ENCODE measurements at regions not wholly inside any gene's neighbourhood (a gene's known extent, or its start where the extent isn't known, plus 50 kb on each side); places are given as distances from the start of the nearest gene placed in this dataset.

DNA sequence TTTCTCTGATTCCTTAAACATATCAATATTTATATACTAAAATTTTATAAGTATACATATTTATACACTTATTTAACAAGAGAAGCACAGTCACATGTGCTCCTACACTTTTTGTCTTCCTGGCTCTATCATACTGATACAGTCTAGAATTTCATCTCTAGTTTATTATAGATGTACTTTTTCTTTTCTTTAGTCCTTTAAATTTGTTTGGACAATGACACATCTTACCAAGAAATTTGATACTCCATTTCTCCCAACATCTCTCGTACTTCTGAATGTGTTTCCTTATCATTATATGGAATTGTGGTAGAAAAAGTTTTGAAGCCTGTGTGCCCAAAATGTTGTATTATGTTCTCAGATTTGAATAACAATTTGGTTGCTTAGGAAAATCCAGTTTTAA is 104.6 kb downstream of the DMRT2 start:
- H3K4me3 Mint-ChIP-seq = no peak overlapping the region
- H3K36me3 Mint-ChIP-seq (ENCODE audit: low read depth) = no peaks in the 10 kb centered on the region
- Histone ChIP-seq H3K9me3 (ENCODE audit: control insufficient read depth, low read length) (no peaks in the 10 kb centered on the region), H3K4me3 (ENCODE audit: low read length) (no peak overlapping the region), H3K27me3 (ENCODE audit: control insufficient read depth, insufficient read depth, low read length, poor library complexity, severe bottlenecking) (no peaks in the 10 kb centered on the region), H3K9ac (ENCODE audit: extremely low read depth, low read length, poor library complexity, severe bottlenecking) (no peak overlapping the region), H3K27ac (ENCODE audit: low read depth, low read length) (no peak overlapping the region), H3K36me3 (ENCODE audit: control insufficient read depth, insufficient read depth, low read length) (no peaks in the 10 kb centered on the region), H3K4me1 (ENCODE audit: control insufficient read depth, insufficient read depth, low read length) (no peaks in the 10 kb centered on the region)
- 100% methylated on average over 1 of the region's 1 CpG; no CpG with 5 or more reads in 1 of the 2 experiments for WGBS, 2 experiments (ENCODE audit: insufficient coverage in 1 of 2, insufficient read length in 1 of 2)
- no peaks in the 10 kb centered on the region for H3K27me3 Mint-ChIP-seq (ENCODE audit: insufficient read depth)
- TF ChIP-seq, protein P1, sequence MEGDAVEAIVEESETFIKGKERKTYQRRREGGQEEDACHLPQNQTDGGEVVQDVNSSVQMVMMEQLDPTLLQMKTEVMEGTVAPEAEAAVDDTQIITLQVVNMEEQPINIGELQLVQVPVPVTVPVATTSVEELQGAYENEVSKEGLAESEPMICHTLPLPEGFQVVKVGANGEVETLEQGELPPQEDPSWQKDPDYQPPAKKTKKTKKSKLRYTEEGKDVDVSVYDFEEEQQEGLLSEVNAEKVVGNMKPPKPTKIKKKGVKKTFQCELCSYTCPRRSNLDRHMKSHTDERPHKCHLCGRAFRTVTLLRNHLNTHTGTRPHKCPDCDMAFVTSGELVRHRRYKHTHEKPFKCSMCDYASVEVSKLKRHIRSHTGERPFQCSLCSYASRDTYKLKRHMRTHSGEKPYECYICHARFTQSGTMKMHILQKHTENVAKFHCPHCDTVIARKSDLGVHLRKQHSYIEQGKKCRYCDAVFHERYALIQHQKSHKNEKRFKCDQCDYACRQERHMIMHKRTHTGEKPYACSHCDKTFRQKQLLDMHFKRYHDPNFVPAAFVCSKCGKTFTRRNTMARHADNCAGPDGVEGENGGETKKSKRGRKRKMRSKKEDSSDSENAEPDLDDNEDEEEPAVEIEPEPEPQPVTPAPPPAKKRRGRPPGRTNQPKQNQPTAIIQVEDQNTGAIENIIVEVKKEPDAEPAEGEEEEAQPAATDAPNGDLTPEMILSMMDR (conservative IDR thresholded peaks at IDR 0.05) = no peak
- H3K4me1 Mint-ChIP-seq = peaks cover 5% of the 10 kb centered on the region
- H3K9me3 Mint-ChIP-seq = no peaks in the 10 kb centered on the region
- no peak overlapping the region for H3K27ac Mint-ChIP-seq
- no peak for DNase-seq

DNA sequence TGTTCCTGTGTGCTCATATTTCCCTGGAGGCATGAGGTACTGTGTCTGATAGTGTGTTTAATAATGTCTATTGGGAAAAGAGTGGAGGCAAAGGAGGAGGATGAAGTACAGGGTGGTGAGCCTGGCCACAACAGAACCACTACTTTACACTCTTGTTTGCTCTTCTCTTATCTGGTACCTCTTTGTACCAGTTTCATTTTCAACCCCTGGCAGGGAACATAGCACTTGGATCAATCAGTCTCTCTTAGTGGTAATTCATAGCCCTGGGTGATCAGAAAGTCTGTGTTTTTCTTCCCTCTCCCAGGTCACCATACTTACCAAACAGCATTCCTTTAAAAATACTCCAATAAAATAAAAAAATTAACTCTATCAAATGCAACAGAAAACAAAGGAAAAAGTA is 105.4 kb downstream of the DMRT2 start:
- H3K36me3 Mint-ChIP-seq (ENCODE audit: low read depth) = no peaks in the 10 kb centered on the region
- H3K27ac Mint-ChIP-seq = no peak overlapping the region
- H3K27me3 Mint-ChIP-seq (ENCODE audit: insufficient read depth) = no peaks in the 10 kb centered on the region
- H3K4me1 Mint-ChIP-seq = peaks cover 6% of the 10 kb centered on the region
- no peak overlapping the region for H3K4me3 Mint-ChIP-seq
- Histone ChIP-seq H3K36me3 (ENCODE audit: control insufficient read depth, insufficient read depth, low read length) (no peaks in the 10 kb centered on the region), H3K9ac (ENCODE audit: extremely low read depth, low read length, poor library complexity, severe bottlenecking) (no peak overlapping the region), H3K27me3 (ENCODE audit: control insufficient read depth, insufficient read depth, low read length, poor library complexity, severe bottlenecking) (no peaks in the 10 kb centered on the region), H3K4me1 (ENCODE audit: control insufficient read depth, insufficient read depth, low read length) (no peaks in the 10 kb centered on the region), H3K4me3 (ENCODE audit: low read length) (no peak overlapping the region), H3K9me3 (ENCODE audit: control insufficient read depth, low read length) (no peaks in the 10 kb centered on the region), H3K27ac (ENCODE audit: low read depth, low read length) (no peak overlapping the region)
- H3K9me3 Mint-ChIP-seq = no peaks in the 10 kb centered on the region
- no peak for DNase-seq
- TF ChIP-seq, protein P1 (conservative IDR thresholded peaks at IDR 0.05) = no peak

DNA sequence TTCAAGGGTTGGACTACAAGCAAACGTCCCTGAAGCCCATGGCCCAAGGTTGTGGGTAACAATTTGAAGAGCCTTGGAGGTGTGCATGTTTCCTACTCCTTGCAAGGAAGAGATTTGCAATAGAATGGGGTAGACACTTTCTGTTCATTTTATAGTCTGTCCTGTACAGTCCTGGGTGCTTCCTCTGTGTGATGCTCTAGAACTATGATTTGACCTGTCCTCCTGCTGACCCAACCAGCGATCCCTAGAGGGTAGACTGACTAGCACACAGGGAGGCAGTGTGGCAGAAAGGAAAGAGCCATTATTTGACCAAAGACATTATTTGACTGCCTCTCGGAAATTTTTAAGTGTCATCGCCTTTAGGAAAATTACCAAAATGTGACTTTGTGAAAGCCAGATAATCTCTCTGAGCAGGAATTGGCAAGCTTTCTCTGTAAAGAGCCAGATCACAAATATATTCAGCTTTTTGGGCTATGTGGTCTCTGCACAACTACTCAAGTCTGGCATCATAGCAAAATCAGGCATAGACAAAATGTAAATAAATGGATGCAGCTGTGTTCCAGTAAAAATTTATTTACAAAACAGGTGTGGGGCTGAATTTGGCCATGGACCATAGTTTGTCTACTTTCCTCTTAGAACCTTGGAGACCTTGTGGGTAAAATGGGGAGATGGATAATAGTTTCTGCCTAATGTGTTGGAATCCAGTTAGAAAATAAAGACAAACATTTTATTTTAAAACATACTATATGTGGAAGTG is 106.8 kb downstream of the DMRT2 start:
- 89 to 97% methylated on average over 4 of the region's 4 CpGs for WGBS, 2 experiments (ENCODE audit: insufficient coverage in 1 of 2, insufficient read length in 1 of 2)
- peaks cover 6% of the 10 kb centered on the region for H3K27me3 ChIP-seq (ENCODE audit: control insufficient read depth, insufficient read depth, low read length, poor library complexity, severe bottlenecking)
- no peaks in the 10 kb centered on the region for H3K9me3 ChIP-seq (ENCODE audit: control insufficient read depth, low read length)
- Mint-ChIP-seq H3K4me3 (no peak overlapping the region), H3K27me3 (ENCODE audit: insufficient read depth) (no peaks in the 10 kb centered on the region), H3K36me3 (ENCODE audit: low read depth) (no peaks in the 10 kb centered on the region), H3K9me3 (no peaks in the 10 kb centered on the region), H3K27ac (no peak overlapping the region), H3K4me1 (peaks cover 6% of the 10 kb centered on the region)
- no peaks in the 10 kb centered on the region for H3K36me3 ChIP-seq (ENCODE audit: control insufficient read depth, insufficient read depth, low read length)
- H3K27ac ChIP-seq (ENCODE audit: low read depth, low read length) = no peak overlapping the region
- no peak overlapping the region for H3K9ac ChIP-seq (ENCODE audit: extremely low read depth, low read length, poor library complexity, severe bottlenecking)
- no peak overlapping the region for H3K4me3 ChIP-seq (ENCODE audit: low read length)
- DNase-seq = no peak
- peaks cover 1% of the 10 kb centered on the region for H3K4me1 ChIP-seq (ENCODE audit: control insufficient read depth, insufficient read depth, low read length)
- TF ChIP-seq, protein P1 (conservative IDR thresholded peaks at IDR 0.05) = no peak

Data from endodermal cell (in vitro differentiated cells).